ENCODE measurements at regions not wholly inside any gene's neighbourhood (a gene's known extent, or its start where the extent isn't known, plus 50 kb on each side); places are given as distances from the start of the nearest gene placed in this dataset.
"Not testable (repeated sequence)": the region's sequence is repeated elsewhere in the genome, so short reads cannot be mapped to it uniquely, and the experiment has no call there.

GRCh38 chr10:5580038-5580428 lies 55.3 kb downstream of the CALML3 start:
- TF ChIP-seq POLR2AphosphoS5 (IDR thresholded peaks at IDR 0.05; ENCODE audit: low read depth, low read length); POLR2A (IDR thresholded peaks at IDR 0.05; ENCODE audit: low read depth, low read length); TAF1 (IDR thresholded peaks at IDR 0.05; ENCODE audit: borderline replicate concordance, low read depth, low read length): not testable (repeated sequence)
